ENCODE measurements at regions not wholly inside any gene's neighbourhood (a gene's known extent, or its start where the extent isn't known, plus 50 kb on each side); places are given as distances from the start of the nearest gene placed in this dataset.

DNA sequence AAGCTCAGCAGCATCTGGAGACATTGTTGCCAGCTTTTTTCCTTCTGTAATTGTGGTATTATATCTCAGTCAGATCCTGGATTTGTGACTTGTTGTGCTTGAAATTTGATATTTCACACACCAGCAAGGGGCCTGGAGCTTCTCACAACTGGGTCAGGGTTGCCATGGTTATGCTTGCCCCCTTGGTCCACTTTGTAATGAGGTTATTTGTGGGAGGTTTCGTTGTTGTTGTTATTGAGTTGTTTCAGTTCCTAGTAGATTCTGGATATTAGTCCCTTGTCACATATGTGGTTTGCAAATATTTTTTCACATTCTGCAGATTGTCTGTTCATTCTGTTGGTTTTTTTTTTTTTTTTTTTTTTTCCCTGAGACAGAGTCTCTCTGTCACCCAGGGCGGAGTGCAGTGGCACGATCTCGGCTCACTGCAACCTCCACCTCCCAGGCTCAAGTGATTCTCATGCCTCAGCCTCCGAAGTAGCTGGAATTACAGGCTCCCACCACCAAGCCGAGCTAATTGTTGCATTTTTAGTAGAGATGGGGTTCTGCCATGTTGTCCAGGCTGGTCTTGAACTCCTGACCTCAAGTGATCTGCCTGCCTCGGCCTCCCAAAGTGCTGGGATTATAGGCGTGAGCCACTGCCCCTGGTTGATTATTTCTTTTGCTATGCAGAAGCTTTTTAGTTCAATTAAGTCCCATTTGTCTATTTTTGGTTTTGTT is 80.6 kb upstream of the ETV6 start:
- no peak for DNase-seq

DNA sequence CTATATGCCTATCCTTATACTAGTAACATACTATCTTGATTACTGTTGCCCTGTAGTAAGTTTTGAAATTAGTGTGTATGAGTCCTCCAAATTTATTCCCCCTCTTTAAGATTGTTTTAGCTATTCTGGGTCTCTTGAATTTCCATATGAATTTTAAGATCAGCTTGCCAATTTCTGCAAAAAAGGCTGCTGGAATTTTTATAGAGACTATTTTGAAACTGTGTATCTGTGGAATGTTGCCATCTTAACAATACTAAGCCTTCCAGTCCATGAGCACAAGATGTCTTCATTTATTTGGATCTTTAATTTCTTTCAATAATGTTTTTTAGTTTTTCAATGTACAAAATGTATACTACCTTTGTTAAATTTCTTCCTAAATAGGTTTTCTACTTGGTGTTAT is 79.8 kb upstream of the ETV6 start:
- DNase-seq: no peak

DNA sequence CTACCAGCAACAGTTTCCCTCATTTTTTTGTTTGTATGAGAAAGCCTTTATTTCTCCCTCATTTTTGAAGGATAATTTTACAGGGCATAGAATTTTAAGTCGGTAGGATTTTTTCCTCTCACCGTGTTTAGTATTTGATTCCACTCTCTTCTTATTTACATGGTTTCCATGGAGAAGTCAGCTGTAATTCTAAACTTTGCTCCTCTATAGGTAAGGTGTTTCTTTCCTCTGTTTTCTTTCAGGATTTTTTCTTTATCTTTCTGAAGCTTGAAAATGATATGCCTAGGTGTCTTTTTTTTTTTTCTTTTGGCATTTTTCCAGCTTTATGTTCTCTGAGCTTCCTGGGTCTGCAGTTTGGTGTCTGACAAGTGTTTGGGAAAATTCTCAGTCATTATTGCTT is 75.6 kb upstream of the ETV6 start:
- no peak for DNase-seq

- DNase-seq: peak; percentile 87
Measured at GRCh38 chr12:11576104-11576503, 73.4 kb upstream of the ETV6 start.

DNA sequence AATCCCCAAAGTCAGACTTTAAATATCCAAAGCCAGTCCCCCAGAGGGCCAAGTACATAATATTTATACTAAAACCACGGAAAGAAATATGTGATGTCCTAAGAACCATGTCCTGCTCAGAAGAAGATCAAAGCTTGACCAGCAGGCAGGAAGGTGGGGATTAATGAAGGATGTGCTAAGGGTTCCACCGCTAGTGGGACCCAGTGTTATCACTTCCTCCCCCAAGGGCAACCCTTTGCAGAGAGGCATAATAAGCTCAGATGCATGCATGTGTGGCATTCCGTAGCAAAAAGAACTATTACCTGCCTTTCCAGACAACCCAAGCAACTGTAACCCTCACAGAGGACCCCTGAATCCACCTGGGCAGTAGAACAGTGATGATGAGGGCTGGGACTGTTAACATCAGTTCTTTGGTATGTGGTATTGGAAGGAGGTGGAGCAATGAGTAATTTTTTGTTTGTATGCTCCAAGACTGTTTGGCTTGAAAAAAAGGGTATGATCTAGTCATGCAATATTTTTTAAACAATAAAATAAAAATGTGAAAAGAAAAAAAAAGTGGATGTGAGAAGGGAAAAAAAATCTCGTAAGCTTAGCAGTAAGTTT is 71.7 kb upstream of the ETV6 start:
- peak; percentile 54 for DNase-seq

DNA sequence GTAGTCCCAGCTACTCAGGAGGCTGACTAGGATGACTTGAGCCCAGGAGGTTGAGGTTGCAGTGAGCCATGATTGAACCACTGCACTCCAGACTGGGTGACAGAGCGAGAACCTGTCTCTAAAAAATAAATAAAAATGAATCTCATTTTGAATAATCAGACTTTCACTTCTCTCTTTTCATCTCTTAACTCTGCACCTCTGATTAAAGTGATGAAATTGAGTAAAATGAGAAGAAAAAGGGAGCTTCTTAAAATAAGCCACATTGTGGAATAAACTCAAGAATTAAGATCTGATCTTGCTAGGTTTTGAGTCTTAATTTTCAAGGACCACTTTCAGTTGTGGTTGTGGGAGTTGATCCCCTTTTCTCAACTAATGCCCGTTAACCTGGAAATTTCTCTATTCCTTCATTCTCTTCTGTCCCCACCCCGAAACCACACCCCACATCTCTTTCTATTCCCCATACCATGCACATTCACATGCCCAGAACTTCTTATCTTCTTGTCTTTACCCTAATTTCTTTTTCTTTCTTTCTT is 70.9 kb upstream of the ETV6 start:
- DNase-seq: no peak

GRCh38 chr12:11580125-11580751 is 69.2 kb upstream of the ETV6 start:
- peak; percentile 98 for DNase-seq

GRCh38 chr12:11581179-11581755 is 68.2 kb upstream of the ETV6 start:
- DNase-seq: peak; percentile 63

GRCh38 chr12:11584221-11584855 is 65.1 kb upstream of the ETV6 start:
- no peak for DNase-seq

DNA sequence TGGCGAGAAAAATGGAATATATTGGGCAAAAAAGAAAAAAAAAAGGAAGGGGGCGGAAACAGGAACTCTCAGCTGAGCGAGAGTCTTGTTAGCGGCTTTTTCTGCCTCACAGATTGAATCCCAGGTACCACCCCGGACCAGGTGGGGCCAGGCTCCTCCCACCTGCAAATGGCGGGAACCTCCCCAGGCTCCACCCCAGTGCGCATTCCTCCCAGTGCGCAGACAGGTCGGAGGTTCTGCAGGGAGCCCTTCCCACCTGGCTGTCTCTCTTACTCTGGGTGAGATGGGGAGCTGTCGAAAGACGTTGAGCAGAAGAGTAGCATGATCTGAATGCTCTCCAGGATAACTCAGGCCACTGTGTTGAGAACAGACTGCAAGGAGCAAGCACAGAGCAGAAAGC is 57.0 kb upstream of the ETV6 start:
- no peak for DNase-seq

DNA sequence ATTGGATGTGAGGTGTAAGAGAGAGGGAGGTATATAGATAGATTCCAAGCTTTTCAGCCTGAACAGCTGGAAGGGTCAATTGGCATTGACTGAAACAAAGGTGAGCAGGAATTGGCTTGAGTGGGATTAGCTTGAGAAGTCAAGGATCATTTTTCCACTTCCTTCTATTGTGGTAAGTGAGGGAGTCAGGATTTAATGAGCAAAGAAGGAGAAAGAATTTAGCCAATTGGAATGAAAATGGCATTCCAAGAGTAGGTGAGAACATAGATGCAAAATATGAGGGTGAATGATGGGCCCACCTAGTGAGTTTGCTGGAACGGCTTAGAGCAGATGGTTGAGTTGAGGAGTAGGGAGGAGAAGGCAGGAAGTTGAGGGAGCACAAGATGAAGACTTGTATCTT is 56.5 kb upstream of the ETV6 start:
- no peak for DNase-seq

DNA sequence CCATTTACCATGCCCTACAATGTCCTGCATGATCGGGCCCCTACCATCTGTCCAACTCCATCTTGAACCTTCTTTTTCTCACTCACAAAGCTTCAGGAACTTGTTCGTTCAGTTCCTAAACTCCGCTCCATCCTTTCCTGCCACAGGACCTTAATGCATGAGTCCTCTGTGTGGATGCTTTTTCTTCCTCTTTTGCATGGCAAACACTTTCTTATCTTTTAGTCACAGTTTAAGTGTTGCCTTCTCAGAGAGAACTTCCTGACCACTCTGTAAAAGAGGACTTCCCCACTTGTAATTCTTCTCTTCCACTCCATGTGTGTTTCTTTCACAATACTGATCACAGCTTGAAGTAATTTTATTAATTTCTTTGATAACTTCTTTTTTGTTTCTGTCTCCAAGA is 54.4 kb upstream of the ETV6 start:
- no peak for DNase-seq

DNA sequence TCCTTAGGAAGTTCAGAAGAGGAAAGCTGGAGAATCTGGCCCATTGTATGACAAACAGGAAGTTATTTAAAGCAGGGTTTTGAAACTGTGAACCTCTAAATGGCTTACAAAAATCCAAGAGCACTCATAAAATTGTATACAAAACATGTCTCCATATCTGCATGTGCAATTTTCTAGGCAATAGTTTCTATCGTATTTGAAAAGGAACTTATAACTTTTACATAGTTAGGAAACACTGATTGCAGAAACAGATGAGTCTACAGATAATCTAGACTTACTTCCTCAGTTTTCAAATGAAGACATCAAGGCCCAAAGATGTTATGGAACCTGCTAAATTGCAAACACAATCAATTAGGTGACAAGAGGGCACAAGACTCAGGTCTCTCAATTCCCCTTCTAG is 53.3 kb upstream of the ETV6 start:
- DNase-seq: no peak

DNA sequence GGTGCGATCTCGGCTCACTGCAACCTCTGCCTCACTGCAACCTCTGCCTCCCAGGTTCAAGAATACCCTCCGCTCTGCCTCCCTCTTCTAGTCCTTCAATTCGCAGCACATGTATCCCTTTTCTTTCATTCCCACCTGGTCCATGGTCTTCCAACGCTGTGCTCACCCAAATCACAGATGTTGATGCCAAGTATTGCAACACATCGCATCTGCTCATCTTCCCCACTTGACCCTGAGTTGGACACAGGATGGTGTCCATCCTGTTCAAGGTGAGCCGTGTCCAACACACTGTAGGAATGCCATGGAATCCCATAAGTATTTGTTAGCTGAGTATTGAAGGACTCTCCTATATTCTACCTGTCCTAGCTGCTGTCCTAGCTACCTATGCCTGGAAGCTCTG is 50.6 kb upstream of the ETV6 start:
- no peak for DNase-seq
